CD4-positive, alpha-beta memory T cell (primary cell): ENCODE measurements at regions not wholly inside any gene's neighbourhood (a gene's known extent, or its start where the extent isn't known, plus 50 kb on each side); places are given as distances from the start of the nearest gene placed in this dataset.

Source experiments
- CTCF ChIA-PET: fragments of 350-600 bp; sonication (Branson Sonifier 250); formaldehyde crosslinking; loops from one replicate; lab custom pipeline; 2021; ENCODE audit warnings: inconsistent platforms; ENCODE audit not compliant: partially characterized antibody; lab: Charles Lee
- POLR2A ChIA-PET: fragments of 350-600 bp; sonication (Branson Sonifier 250); formaldehyde crosslinking; loops from one replicate; lab custom pipeline; 2021; ENCODE audit not compliant: partially characterized antibody; lab: Charles Lee
- DNase-seq, 5 donors: peaks; one replicate each; pipeline versions ENCODE4 v3.0.0 to v3.0.0-alpha.2; 2020 to 2022; ENCODE audit warnings: mixed read lengths in 1 of 5
- H3K27ac ChIP-seq: one replicate; pipeline ENCODE4 v1.7.0; 2013; ENCODE audit warnings: low read depth, low read length
- H3K27me3 ChIP-seq: 2 replicates; pipeline ENCODE4 v1.7.0; 2013; ENCODE audit warnings: mild to moderate bottlenecking, low read length, moderate library complexity; ENCODE audit not compliant: insufficient read depth
- H3K36me3 ChIP-seq: 2 replicates; pipeline ENCODE4 v1.7.0; 2013; ENCODE audit warnings: mild to moderate bottlenecking, low read length, moderate library complexity; ENCODE audit not compliant: insufficient read depth
- H3K4me1 ChIP-seq: 2 replicates; pipeline ENCODE4 v1.7.0; 2013; ENCODE audit warnings: mild to moderate bottlenecking, low read length, moderate library complexity; ENCODE audit not compliant: insufficient read depth
- H3K4me3 ChIP-seq, 2 donors: one replicate each; pipeline ENCODE4 v1.7.0; 2013; ENCODE audit warnings: low read length in 2 of 2, mild to moderate bottlenecking in 1 of 2
- H3K9me3 ChIP-seq, 2 donors: one replicate each; pipeline ENCODE4 v1.7.0; 2013; ENCODE audit warnings: low read length in 2 of 2, control low read depth in 1 of 2; ENCODE audit not compliant: control insufficient read depth in 1 of 2
- H3K27ac Mint-ChIP-seq, 7 donors: one replicate each; pipeline ENCODE4 v1.8.0; 2020 to 2021; ENCODE audit warnings: mixed read lengths in 7 of 7, mild to moderate bottlenecking in 6 of 7, inconsistent platforms in 3 of 7, moderate library complexity in 3 of 7
- H3K27me3 Mint-ChIP-seq, 2 donors: one replicate each; pipeline ENCODE4 v1.8.0; 2020 to 2021; ENCODE audit warnings: mixed read lengths in 2 of 2
- H3K36me3 Mint-ChIP-seq, 2 donors: one replicate each; pipeline ENCODE4 v1.8.0; 2020 to 2021; ENCODE audit warnings: mixed read lengths in 2 of 2, inconsistent platforms in 1 of 2, mild to moderate bottlenecking in 1 of 2
- H3K4me1 Mint-ChIP-seq, 4 donors: one replicate each; pipeline ENCODE4 v1.8.0; 2020 to 2021; ENCODE audit warnings: mixed read lengths in 4 of 4, mild to moderate bottlenecking in 1 of 4
- H3K4me3 Mint-ChIP-seq, 8 donors: one replicate each; pipeline ENCODE4 v1.8.0; 2020 to 2021; ENCODE audit warnings: mixed read lengths in 8 of 8, mild to moderate bottlenecking in 7 of 8, moderate library complexity in 6 of 8, inconsistent platforms in 3 of 8
- H3K9me3 Mint-ChIP-seq, 8 donors: one replicate each; pipeline ENCODE4 v1.8.0; 2020 to 2021; ENCODE audit warnings: mixed read lengths in 8 of 8, mild to moderate bottlenecking in 5 of 8, inconsistent platforms in 3 of 8, moderate library complexity in 1 of 8
- intact Hi-C: fragments of 100-400 bp; cut with micrococcal nuclease; formaldehyde crosslinking; loops from one replicate; pipeline ENCODE4 v1.15.1; 2023

DNA sequence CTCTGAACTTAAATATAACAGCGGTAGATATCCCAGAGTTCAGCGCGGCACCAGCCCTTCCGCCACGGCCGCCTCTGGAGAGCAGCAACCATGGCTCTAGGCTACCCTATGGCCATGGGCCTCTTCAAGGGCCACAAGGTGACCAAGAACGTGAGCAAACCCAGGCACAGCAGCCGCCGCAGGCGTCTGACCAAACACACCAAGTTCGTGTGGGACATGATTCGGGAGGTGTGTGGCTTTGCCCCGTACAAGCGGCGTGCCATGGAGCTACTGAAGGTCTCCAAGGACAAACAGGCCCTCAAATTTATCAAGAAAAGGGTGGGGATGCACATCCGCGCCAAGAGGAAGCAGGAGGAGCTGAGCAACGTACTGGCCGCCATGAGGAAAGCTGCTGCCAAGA lies 229.0 kb downstream of the ACTL7B start:
- H3K36me3 ChIP-seq = no peaks in the 10 kb centered on the region
- no peaks in the 10 kb centered on the region for H3K4me1 ChIP-seq
- Mint-ChIP-seq H3K9me3 (peaks cover 0 to 6% (median 1%) of the 10 kb centered on the region in 8 donors), H3K27ac (no peak overlapping the region), H3K27me3 (no peaks in the 10 kb centered on the region), H3K36me3 (no peaks in the 10 kb centered on the region), H3K4me3 (no peak overlapping the region), H3K4me1 (no peaks in the 10 kb centered on the region)
- intact Hi-C loops = no loop called here
- POLR2A ChIA-PET = no interaction called here
- no peak overlapping the region for H3K27ac ChIP-seq
- no peaks in the 10 kb centered on the region for H3K9me3 ChIP-seq
- CTCF ChIA-PET = interaction anchor here (1.1 kb wide), 1 partner anchor 9 kb away, joined by 3 read pairs; no protein-coding TSS in a partner anchor
- no peak overlapping the region for H3K4me3 ChIP-seq
- H3K27me3 ChIP-seq = no peaks in the 10 kb centered on the region
- DNase-seq = no peak

DNA sequence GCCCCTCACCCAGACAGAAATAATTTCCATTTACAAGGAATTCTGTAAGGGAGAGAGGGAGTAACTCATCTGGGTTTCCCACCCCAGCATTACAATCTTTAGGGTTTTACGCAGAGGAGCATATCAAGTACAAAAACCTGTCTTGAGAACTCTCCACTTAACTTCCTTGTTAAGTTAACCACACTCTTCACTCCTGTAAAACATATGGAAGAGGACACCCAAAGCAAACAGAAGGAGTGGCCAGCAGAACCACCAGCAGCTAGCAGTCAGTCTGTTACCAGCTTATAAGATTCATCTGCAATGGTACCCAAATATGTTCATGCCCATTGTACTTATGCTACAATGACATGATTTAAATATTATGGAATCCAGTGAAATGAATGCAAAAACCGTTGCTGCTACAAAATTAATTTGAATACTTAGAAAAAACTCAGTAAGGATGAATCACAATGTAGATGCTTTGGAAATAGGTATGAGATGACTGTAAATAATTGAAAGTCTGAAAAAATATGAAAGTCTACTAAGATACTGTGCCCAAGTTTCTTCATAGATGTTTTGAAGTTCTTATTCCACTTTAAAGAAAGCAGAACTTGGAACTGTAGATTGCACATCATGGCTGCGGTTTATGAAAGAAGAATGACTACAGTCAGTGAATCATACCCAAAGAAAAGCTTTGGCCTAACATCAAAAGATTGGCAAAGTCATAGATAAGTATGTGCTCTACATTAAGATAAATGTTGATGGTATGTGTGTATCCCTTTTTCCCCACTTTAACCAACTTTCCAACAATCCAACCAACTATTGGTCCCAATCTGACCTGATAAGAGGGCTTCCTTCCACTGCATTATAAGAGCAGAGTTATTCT lies 233.6 kb downstream of the ACTL7B start:
- intact Hi-C loops = no loop called here
- H3K9me3 Mint-ChIP-seq = peaks cover 0 to 9% (median 2%) of the 10 kb centered on the region in 8 donors
- ChIA-PET POLR2A (no interaction called here), CTCF (no interaction called here)
- H3K4me3 Mint-ChIP-seq = no peak overlapping the region
- no peaks in the 10 kb centered on the region for H3K4me1 ChIP-seq
- no peak for DNase-seq
- H3K27ac Mint-ChIP-seq = no peak overlapping the region
- H3K36me3 Mint-ChIP-seq = no peaks in the 10 kb centered on the region
- peaks cover 2% of the 10 kb centered on the region in 2 donors for H3K27me3 Mint-ChIP-seq
- H3K36me3 ChIP-seq = no peaks in the 10 kb centered on the region
- no peak overlapping the region for H3K27ac ChIP-seq
- H3K9me3 ChIP-seq = no peaks in the 10 kb centered on the region
- H3K4me1 Mint-ChIP-seq = no peaks in the 10 kb centered on the region
- no peaks in the 10 kb centered on the region for H3K27me3 ChIP-seq
- no peak overlapping the region for H3K4me3 ChIP-seq

DNA sequence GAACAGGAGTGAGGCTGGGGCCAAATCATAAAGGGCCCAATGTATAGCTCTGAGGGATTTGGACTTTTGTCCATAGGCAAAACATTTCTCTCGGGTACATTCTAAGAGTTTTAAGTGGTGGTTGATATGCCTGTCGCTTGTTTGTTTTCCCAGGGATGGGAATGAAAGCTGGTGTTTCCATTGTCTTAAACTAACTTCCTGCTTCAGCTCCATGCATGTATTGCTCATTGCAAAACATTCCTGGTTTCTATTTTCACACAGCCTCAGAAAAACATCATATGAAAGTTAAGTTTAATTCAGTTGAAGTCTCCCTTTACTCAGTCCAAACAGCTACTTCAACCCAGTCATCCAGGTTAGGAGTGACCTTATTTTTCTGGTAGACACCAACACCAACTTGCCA lies 235.0 kb downstream of the ACTL7B start:
- H3K27ac Mint-ChIP-seq = no peak overlapping the region
- intact Hi-C loops = no loop called here
- peaks cover 2% of the 10 kb centered on the region in 2 donors for H3K27me3 Mint-ChIP-seq
- Histone ChIP-seq H3K36me3 (no peaks in the 10 kb centered on the region), H3K4me3 (no peak overlapping the region), H3K4me1 (no peaks in the 10 kb centered on the region), H3K27ac (no peak overlapping the region), H3K9me3 (no peaks in the 10 kb centered on the region), H3K27me3 (no peaks in the 10 kb centered on the region)
- POLR2A ChIA-PET = no interaction called here
- no peak for DNase-seq
- H3K36me3 Mint-ChIP-seq = no peaks in the 10 kb centered on the region
- CTCF ChIA-PET = no interaction called here
- H3K4me1 Mint-ChIP-seq = no peaks in the 10 kb centered on the region
- no peak overlapping the region for H3K4me3 Mint-ChIP-seq
- peaks cover 0 to 9% (median 3%) of the 10 kb centered on the region in 8 donors for H3K9me3 Mint-ChIP-seq

DNA sequence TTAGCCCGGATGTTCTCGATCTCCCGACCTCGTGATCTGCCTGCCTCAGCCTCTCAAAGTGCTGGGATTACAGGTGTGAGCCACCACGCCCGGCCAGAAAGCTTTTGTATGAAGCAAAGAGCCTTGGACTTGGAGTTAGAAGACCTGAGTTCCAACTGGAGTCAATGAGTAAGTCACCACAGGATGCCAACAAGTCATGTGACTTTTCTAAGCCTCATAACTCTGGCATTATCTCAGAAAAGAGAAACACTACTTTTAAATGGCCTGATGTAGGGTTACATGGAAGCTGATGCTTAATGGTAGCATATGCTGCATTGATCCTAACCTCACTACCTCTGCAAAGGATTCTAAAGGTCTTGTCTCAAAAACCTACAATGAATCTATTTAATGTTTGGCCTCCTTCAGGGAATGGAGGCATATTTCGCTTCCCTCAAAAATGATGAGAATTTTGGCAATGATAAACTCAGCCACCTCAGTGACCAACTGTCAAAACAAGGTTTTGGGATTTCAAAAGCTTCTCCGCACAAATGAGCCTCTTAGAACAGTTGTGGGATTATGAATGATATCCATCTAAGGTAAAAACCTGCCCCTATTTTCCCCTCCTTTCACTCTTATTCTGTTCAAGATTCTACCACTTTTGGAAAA lies 236.8 kb downstream of the ACTL7B start:
- POLR2A ChIA-PET = no interaction called here
- intact Hi-C loops = no loop called here
- CTCF ChIA-PET = no interaction called here
- DNase-seq = no peak
- no peaks in the 10 kb centered on the region for H3K4me1 ChIP-seq
- Mint-ChIP-seq H3K36me3 (no peaks in the 10 kb centered on the region), H3K4me3 (no peak overlapping the region), H3K4me1 (no peaks in the 10 kb centered on the region), H3K27ac (no peak overlapping the region), H3K27me3 (peaks cover 2% of the 10 kb centered on the region in 2 donors), H3K9me3 (peaks cover 0 to 5% (median 2%) of the 10 kb centered on the region in 8 donors)
- H3K27me3 ChIP-seq = no peaks in the 10 kb centered on the region
- H3K4me3 ChIP-seq = no peak overlapping the region
- H3K36me3 ChIP-seq = no peaks in the 10 kb centered on the region
- H3K27ac ChIP-seq = no peak overlapping the region
- no peaks in the 10 kb centered on the region for H3K9me3 ChIP-seq

DNA sequence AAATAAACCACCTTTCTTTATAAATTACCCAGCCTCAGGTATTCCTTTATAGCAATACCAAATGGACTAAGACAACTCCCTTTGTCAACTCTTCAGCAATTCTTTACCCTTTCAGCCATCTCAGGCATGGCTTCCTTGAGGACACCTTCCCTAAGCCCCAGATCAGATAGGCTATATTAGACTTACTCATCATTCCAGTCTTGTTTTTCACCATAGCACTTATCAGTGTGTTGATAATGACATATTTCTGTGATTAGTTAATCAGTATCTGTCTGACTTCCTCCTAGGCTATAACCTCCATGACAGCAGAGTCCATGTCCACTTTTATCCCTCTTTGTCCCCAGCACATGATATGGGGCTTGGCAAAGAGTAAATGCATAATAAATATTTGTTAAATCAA lies 238.1 kb downstream of the ACTL7B start:
- Mint-ChIP-seq H3K4me3 (no peak overlapping the region), H3K4me1 (no peaks in the 10 kb centered on the region), H3K27ac (no peak overlapping the region), H3K27me3 (peaks cover 2% of the 10 kb centered on the region in 2 donors), H3K36me3 (no peaks in the 10 kb centered on the region), H3K9me3 (peaks cover 0 to 5% (median 2%) of the 10 kb centered on the region in 8 donors)
- no peaks in the 10 kb centered on the region for H3K36me3 ChIP-seq
- H3K4me3 ChIP-seq = no peak overlapping the region
- no peak for DNase-seq
- POLR2A ChIA-PET = no interaction called here
- H3K27ac ChIP-seq = no peak overlapping the region
- H3K4me1 ChIP-seq = no peaks in the 10 kb centered on the region
- intact Hi-C loops = no loop called here
- no peaks in the 10 kb centered on the region for H3K9me3 ChIP-seq
- CTCF ChIA-PET = no interaction called here
- H3K27me3 ChIP-seq = no peaks in the 10 kb centered on the region

DNA sequence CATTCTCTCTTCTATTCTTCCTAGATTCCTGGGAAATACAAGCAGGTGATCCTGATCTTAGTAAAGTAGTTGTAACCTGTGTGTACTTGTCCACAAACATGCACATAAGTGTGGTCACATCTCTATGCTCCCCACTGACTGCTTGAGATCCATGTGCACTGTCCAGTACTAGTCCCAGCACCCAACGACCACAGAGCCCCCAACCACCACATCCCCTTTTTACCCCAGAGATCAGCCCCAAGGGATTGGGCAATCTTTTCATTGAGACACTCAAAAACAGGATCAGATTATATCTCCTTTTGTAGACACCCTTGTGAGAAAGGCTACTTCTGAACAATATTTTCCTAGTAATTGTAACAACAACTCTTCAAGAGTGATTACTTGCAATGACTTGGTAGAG lies 240.6 kb downstream of the ACTL7B start:
- ChIA-PET CTCF (no interaction called here), POLR2A (no interaction called here)
- peaks cover 0 to 5% (median under 1%) of the 10 kb centered on the region in 8 donors for H3K9me3 Mint-ChIP-seq
- intact Hi-C loops = no loop called here
- DNase-seq = no peak
- Histone ChIP-seq H3K9me3 (no peaks in the 10 kb centered on the region), H3K27ac (no peak overlapping the region), H3K4me1 (no peaks in the 10 kb centered on the region), H3K4me3 (no peak overlapping the region), H3K36me3 (no peaks in the 10 kb centered on the region), H3K27me3 (no peaks in the 10 kb centered on the region)
- H3K36me3 Mint-ChIP-seq = no peaks in the 10 kb centered on the region
- no peaks in the 10 kb centered on the region for H3K27me3 Mint-ChIP-seq
- no peaks in the 10 kb centered on the region for H3K4me1 Mint-ChIP-seq
- no peak overlapping the region for H3K4me3 Mint-ChIP-seq
- H3K27ac Mint-ChIP-seq = no peak overlapping the region

DNA sequence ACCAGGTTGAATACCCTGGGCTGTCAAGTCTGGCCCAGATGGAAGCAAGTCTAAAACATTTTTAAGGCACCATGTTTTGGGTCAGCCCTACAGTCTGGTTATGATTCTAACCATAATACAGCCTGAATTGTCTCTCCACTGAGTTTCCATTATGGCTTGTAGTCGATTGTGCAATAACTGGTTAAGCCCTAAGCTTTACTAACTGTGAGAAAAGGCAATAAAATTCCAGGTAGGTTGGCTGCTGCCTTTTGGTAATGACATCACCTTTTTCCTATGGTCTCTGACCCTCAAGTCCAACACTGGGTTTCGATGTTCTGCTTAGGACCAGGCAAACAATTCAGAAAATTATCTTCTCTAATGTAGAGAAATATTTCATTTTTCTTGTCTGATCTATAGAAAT lies 243.3 kb downstream of the ACTL7B start:
- ChIA-PET POLR2A (no interaction called here), CTCF (no interaction called here)
- Histone ChIP-seq H3K27me3 (no peaks in the 10 kb centered on the region), H3K27ac (no peak overlapping the region), H3K4me1 (no peaks in the 10 kb centered on the region), H3K9me3 (no peaks in the 10 kb centered on the region), H3K4me3 (no peak overlapping the region), H3K36me3 (no peaks in the 10 kb centered on the region)
- intact Hi-C loops = no loop called here
- Mint-ChIP-seq H3K4me1 (no peaks in the 10 kb centered on the region), H3K9me3 (peaks cover 0 to 7% (median 0%) of the 10 kb centered on the region in 8 donors), H3K27ac (no peak overlapping the region), H3K27me3 (no peaks in the 10 kb centered on the region), H3K4me3 (no peak overlapping the region), H3K36me3 (no peaks in the 10 kb centered on the region)
- DNase-seq = no peak
